Fibroblast of mammary gland (primary cell): ENCODE measurements at regions not wholly inside any gene's neighbourhood (a gene's known extent, or its start where the extent isn't known, plus 50 kb on each side); places are given as distances from the start of the nearest gene placed in this dataset.

Experiments
- DNase-seq: peaks from one replicate; pipeline ENCODE4 v3.0.0-alpha.2; 2010; ENCODE audit warnings: low read depth
- H3K4me3 ChIP-seq: 2 replicates; pipeline ENCODE4 v1.5.1; 2011; ENCODE audit warnings: low read depth, mild to moderate bottlenecking, low read length, moderate library complexity; ENCODE audit not compliant: control insufficient read depth
- CTCF ChIP-seq: conservative IDR thresholded peaks from 2 replicates; pipeline ENCODE4 v1.5.1; 2011; ENCODE audit warnings: low read depth, low read length, inconsistent platforms; ENCODE audit not compliant: control insufficient read depth, insufficient read depth

- no peak for DNase-seq
- H3K4me3 ChIP-seq = no peak overlapping the region
- TF ChIP-seq CTCF = no peak
Measured at GRCh38 chr17:14760719-14761411, 460.0 kb downstream of the HS3ST3B1 start.

- no peak for TF ChIP-seq CTCF
- DNase-seq = no peak
- H3K4me3 ChIP-seq = no peak overlapping the region
Measured at GRCh38 chr17:14760212-14760611, 459.3 kb downstream of the HS3ST3B1 start.

GRCh38 chr17:14759325-14759724 is 458.4 kb downstream of the HS3ST3B1 start:
- no peak for DNase-seq
- TF ChIP-seq CTCF = no peak
- H3K4me3 ChIP-seq = no peak overlapping the region

- no peak for TF ChIP-seq CTCF
Measured at GRCh38 chr17:14756479-14756878, 455.6 kb downstream of the HS3ST3B1 start.

GRCh38 chr17:14755002-14755401 is 454.1 kb downstream of the HS3ST3B1 start:
- H3K4me3 ChIP-seq = no peak overlapping the region
- TF ChIP-seq CTCF = no peak
- DNase-seq = peak; percentile 55

More at GRCh38 chr17:14756479-14756878, 455.6 kb downstream of the HS3ST3B1 start:
- DNase-seq = no peak
- no peak overlapping the region for H3K4me3 ChIP-seq

- TF ChIP-seq CTCF = no peak
- H3K4me3 ChIP-seq = no peak overlapping the region
- DNase-seq = no peak
Measured at GRCh38 chr17:14753383-14753782, 452.5 kb downstream of the HS3ST3B1 start.
